GM21786 (cell line): ENCODE measurements at regions not wholly inside any gene's neighbourhood (a gene's known extent, or its start where the extent isn't known, plus 50 kb on each side); places are given as distances from the start of the nearest gene placed in this dataset.
"Not testable (repeated sequence)": the region's sequence is repeated elsewhere in the genome, so short reads cannot be mapped to it uniquely, and the experiment has no call there.

Experiments
- ATAC-seq: cut with Tn5 transposase; IDR thresholded peaks from one replicate; pipeline ENCODE4 v1.9.1; 2021; ENCODE audit not compliant: unreplicated experiment

GRCh38 chr3:118629821-118630220 is 404.8 kb downstream of the IGSF11 start:
- no peak for ATAC-seq

DNA sequence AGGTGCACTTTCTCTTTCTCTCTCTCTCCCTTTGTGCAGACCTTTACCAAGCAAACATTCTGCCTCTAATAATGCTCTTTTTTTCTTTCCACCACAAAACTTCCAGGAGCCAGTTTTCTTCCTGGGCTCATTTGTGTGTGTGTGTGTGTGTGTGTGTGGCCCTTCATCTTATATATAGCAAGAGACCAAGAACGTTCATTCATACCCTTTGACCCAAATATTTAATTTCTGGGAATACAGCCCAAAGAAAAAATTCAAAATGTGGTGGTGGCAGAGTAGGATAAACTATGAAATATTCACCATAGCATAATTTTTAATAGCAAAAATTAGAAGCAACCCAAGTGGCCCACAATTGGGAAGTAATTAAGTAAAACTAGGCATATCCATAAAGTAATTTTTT is 398.9 kb downstream of the IGSF11 start:
- no peak for ATAC-seq

- ATAC-seq, result peak; percentile 46
Observed at GRCh38 chr3:118636841-118637240, 397.8 kb downstream of the IGSF11 start.

- ATAC-seq, result no peak
Observed at GRCh38 chr3:118637846-118638245, 396.8 kb downstream of the IGSF11 start.

DNA sequence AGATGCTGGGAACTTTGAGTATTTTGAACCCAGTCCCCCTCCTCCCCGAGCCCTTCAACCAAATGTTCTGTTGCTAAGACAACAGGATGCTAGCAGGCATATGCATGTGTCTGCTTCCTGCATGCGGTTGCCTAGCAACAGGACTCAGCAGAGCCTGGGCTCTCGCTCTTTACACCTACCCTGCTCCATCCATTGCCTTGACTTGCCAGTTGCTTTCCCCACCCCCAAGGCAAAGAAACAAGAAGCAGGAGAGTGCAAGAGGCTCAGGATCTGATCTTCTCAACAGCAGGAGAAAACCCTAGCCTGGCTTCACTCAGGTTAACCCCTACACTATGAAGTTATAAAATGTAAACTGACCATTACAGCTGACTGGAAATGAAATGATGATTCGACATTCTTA is 393.0 kb downstream of the IGSF11 start:
- ATAC-seq, result no peak

- no peak for ATAC-seq
Observed at GRCh38 chr3:118671192-118671591, 363.5 kb downstream of the IGSF11 start.

GRCh38 chr3:118675305-118675704 is 359.3 kb downstream of the IGSF11 start:
- no peak for ATAC-seq

GRCh38 chr3:118678663-118679062 is 356.0 kb downstream of the IGSF11 start:
- ATAC-seq, result not testable (repeated sequence)

DNA sequence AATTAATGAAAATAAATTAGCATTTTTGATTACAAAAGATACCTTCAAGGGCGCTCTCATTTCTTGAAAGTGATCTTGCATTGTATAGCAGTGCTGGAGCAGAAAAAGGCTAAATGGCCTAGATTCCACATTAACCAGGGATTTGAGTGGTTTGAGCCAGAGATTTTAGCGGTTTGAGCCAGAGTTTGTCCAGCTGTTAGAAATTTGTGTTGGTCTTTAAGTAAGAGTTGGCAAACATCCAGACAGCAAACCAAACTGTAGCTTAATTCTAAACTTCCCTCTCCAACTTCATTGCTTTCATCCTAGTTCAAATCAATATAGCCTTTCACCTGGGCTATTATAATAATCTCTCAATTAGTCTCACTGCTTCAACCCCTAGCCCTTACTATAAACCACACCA is 351.7 kb downstream of the IGSF11 start:
- no peak for ATAC-seq

GRCh38 chr3:118683636-118684035 is 351.0 kb downstream of the IGSF11 start:
- no peak for ATAC-seq

- no peak for ATAC-seq
Observed at GRCh38 chr3:118688396-118688884, 346.2 kb downstream of the IGSF11 start.

DNA sequence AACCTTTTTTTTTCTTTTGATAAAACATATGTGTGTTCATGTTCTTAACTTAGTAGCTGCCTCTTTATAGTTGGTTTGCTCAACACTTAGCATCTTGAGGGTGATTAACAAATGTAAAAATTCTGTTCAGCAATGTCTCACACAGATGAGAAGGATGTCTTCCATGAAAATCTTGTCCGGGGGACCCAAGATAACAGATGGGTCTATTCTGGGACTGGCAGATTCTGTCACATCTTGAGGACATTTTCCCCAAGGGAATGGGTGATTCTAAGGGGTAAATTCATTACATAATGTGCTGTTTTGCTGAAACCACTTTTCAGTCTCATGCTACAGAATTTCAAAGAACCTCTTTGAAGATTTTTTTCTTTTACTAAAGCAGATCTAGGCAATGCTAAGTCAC is 342.2 kb downstream of the IGSF11 start:
- no peak for ATAC-seq

GRCh38 chr3:118705487-118706219 is 329.0 kb downstream of the IGSF11 start:
- no peak for ATAC-seq

GRCh38 chr3:118707991-118708390 is 326.7 kb downstream of the IGSF11 start:
- ATAC-seq, result no peak

DNA sequence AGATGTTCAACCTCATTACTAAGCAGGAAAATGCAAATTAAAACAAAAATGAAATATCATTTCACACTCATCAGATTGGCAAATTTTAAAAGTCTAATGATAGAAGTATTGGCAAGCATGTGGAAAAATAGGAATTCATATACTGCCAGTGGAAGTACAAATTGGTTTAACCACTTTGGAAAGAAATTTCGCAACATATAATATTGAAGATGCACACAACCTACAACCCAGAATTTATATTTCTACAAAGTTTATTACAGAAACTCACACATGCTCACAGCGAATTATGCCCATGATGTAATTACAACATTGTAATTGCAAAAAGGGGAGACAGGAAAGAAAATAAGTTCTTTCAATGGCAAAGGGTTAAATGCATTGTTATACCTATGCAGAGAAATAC is 324.1 kb downstream of the IGSF11 start:
- no peak for ATAC-seq

DNA sequence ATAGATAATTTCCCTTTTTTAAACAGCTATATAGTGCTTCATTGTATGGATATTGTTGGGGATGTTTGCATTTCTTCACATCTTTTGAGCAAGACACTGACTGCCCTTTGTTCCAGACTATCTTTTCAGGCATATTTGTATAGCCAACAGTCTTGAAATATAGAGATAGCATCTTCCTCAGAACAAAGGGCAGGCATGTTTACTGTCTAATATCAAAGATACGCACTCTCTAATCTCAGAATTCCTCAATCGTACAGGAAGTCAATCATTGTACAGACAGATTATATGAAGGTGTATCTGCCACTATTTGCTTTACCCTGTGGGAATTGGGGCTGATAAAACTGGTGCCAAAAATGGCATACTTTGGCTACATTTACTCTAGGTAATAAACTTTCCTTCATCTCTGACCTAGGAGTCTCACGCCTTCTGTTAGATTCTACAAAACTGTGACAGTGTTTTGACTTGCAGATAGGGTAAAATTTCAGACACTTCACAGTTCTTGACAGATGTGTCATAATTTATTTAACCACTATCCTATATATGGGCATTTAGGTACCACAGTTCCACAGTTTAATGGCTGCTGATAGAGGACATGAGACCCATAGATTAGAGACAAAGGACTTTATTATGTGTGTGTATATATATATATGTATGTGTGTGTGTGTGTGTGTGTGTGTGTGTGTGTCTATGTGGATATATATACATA is 321.0 kb downstream of the IGSF11 start:
- no peak for ATAC-seq

GRCh38 chr3:118714800-118715199 is 319.8 kb downstream of the IGSF11 start:
- ATAC-seq, result no peak

- ATAC-seq, result no peak
Observed at GRCh38 chr3:118729546-118729945, 305.1 kb downstream of the IGSF11 start.

- no peak for ATAC-seq
Observed at GRCh38 chr3:118734664-118735063, 300.0 kb downstream of the IGSF11 start.

DNA sequence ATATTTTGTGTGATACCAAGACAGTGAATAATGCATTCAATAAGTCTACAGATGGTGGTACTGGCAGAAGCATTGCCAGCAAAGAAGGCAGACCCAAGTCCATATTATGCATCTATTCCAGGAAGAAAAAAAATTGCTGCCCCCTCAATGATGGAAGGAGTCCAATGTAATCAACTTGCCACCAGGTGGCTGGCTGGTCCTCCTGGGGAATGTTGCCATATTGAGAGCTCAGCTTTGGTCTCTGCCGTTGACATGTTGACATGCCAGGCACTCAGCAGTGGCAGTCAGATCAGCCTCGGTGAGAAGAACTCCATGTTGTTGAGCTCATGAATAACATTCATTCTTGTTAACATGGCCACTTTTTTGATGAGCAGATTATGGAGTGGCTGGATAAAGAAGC is 298.5 kb downstream of the IGSF11 start:
- ATAC-seq, result no peak

DNA sequence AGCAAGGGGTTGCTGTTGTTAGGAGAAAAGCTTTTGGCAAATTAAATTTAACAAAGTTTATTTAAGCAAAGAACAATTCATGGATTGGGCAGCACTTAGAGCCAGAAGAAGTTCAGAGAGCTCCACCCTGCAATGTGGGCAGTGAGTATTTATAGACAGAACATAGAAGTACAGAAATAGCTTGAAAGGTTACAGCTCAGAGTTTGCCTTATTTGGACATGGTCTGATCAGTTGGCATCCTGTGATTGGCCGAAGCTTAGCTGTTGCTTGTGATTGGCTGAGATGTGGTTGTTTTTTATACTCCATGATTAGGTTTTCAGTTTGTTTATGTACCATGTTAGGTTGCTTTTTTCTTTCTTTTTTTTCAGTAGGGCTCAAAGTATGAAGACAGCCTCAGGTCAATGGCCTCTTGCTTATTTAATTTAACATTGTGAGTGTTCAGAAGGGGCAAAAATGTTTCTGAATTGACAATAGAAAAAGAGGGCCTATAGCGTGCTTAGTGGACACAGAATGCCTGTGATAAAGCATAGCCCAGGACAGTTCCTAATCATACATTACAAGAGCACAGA is 293.8 kb downstream of the IGSF11 start:
- no peak for ATAC-seq

GRCh38 chr3:118742760-118743159 is 291.9 kb downstream of the IGSF11 start:
- ATAC-seq, result no peak
